IMR-90 (cell line): ENCODE measurements at regions not wholly inside any gene's neighbourhood (a gene's known extent, or its start where the extent isn't known, plus 50 kb on each side); places are given as distances from the start of the nearest gene placed in this dataset.

Experiments
- ATAC-seq: fragments of 200-7000 bp; cut with Tn5 transposase; 2 replicates; pipeline ENCODE4 v1.9.1; 2020; ENCODE audit warnings: low read depth, mild to moderate bottlenecking, moderate library complexity
- BruUV-seq: library from RNA; stranded (reverse); fragments of 400-500 nt; replicated peaks from 2 replicates; lab custom pipeline; 2021; lab: Mats Ljungman, UMichigan
- CTCF ChIA-PET: fragments of 300-600 bp; formaldehyde crosslinking; extraction: SDS; loops from one replicate; lab custom pipeline; 2021; ENCODE audit warnings: antibody characterized with exemption; lab: Yijun Ruan, JAX
- POLR2A ChIA-PET: fragments of 300-600 bp; sonication (Branson Sonifier 250); formaldehyde crosslinking; loops from one replicate; lab custom pipeline; 2022; ENCODE audit warnings: antibody characterized with exemption; ENCODE audit not compliant: unreplicated experiment; lab: Charles Lee
- DNase-seq: peaks from one replicate; pipeline ENCODE4 v3.0.0; 2013
- H2AFZ ChIP-seq: replicated peaks from 2 replicates; pipeline ENCODE3; 2013; ENCODE audit warnings: low read length, mild to moderate bottlenecking; ENCODE audit not compliant: poor library complexity
- H2AK5ac ChIP-seq: 2 replicates; pipeline ENCODE4 v1.6.1; 2013; ENCODE audit warnings: low read depth, low read length, inconsistent platforms
- H2AK9ac ChIP-seq: replicated peaks from 2 replicates; pipeline ENCODE3; 2013; ENCODE audit warnings: mild to moderate bottlenecking, low read depth, low read length, moderate library complexity; ENCODE audit not compliant: poor library complexity
- H2BK120ac ChIP-seq: 2 replicates; pipeline ENCODE4 v1.6.1; 2013; ENCODE audit warnings: low read depth, low read length, inconsistent platforms
- H2BK15ac ChIP-seq: 3 replicates; pipeline ENCODE4 v1.6.1; 2013; ENCODE audit warnings: low read depth, low read length, inconsistent platforms
- H2BK20ac ChIP-seq: 2 replicates; pipeline ENCODE4 v1.6.1; 2013; ENCODE audit warnings: low read depth, mild to moderate bottlenecking, inconsistent platforms, low read length, moderate library complexity
- H2BK5ac ChIP-seq: 2 replicates; pipeline ENCODE4 v1.6.1; 2013; ENCODE audit warnings: mild to moderate bottlenecking, low read depth, low read length, inconsistent platforms; ENCODE audit not compliant: poor library complexity, severe bottlenecking
- H3K14ac ChIP-seq: replicated peaks from 2 replicates; pipeline ENCODE4 v1.6.1; 2013; ENCODE audit warnings: low read depth, low read length, inconsistent platforms
- H3K18ac ChIP-seq: 2 replicates; pipeline ENCODE4 v1.6.1; 2013; ENCODE audit warnings: low read depth, low read length, control low read depth
- H3K23ac ChIP-seq: 2 replicates; pipeline ENCODE4 v1.6.1; 2013; ENCODE audit warnings: low read depth, low read length, inconsistent platforms
- H3K27ac ChIP-seq: 2 replicates; pipeline ENCODE4 v1.5.1; 2013; ENCODE audit warnings: mild to moderate bottlenecking, control low read depth, low read length; ENCODE audit not compliant: insufficient read depth
- H3K27me3 ChIP-seq: 2 replicates; pipeline ENCODE4 v1.6.1; 2013; ENCODE audit warnings: low read length; ENCODE audit not compliant: control insufficient read depth, insufficient read depth
- H3K36me3 ChIP-seq: 2 replicates; pipeline ENCODE4 v1.6.1; 2013; ENCODE audit warnings: low read length, mixed read lengths; ENCODE audit not compliant: control insufficient read depth, insufficient read depth
- H3K4ac ChIP-seq: 2 replicates; pipeline ENCODE4 v1.6.1; 2013; ENCODE audit warnings: low read depth, low read length, inconsistent platforms
- H3K4me1 ChIP-seq: 2 replicates; pipeline ENCODE4 v1.6.1; 2013; ENCODE audit warnings: low read length, mixed read lengths; ENCODE audit not compliant: control insufficient read depth, insufficient read depth
- H3K4me2 ChIP-seq: 2 replicates; pipeline ENCODE4 v1.6.1; 2013; ENCODE audit warnings: low read depth, mild to moderate bottlenecking, control low read depth, low read length, moderate library complexity
- H3K4me3 ChIP-seq: 2 replicates; pipeline ENCODE4 v1.5.1; 2013; ENCODE audit warnings: low read depth, mild to moderate bottlenecking, control low read depth, low read length, moderate library complexity; ENCODE audit not compliant: insufficient read depth
- H3K56ac ChIP-seq: 2 replicates; pipeline ENCODE4 v1.6.1; 2013; ENCODE audit warnings: low read length, inconsistent platforms; ENCODE audit not compliant: insufficient read depth; ENCODE audit errors: extremely low read depth
- H3K79me1 ChIP-seq, 2 experiments: 2 replicates each; pipeline ENCODE4 v1.6.1; 2013; ENCODE audit warnings: low read length in 2 of 2, inconsistent platforms in 1 of 2, low read depth in 1 of 2
- H3K9ac ChIP-seq: 2 replicates; pipeline ENCODE4 v1.6.1; 2013; ENCODE audit warnings: low read depth, low read length, control low read depth
- H3K9me1 ChIP-seq: 2 replicates; pipeline ENCODE4 v1.6.1; 2013; ENCODE audit warnings: low read length, inconsistent platforms; ENCODE audit not compliant: insufficient read depth
- H3K9me3 ChIP-seq: 2 replicates; pipeline ENCODE4 v1.6.1; 2013; ENCODE audit warnings: low read length; ENCODE audit not compliant: control insufficient read depth, insufficient read depth
- H4K20me1 ChIP-seq: 2 replicates; pipeline ENCODE4 v1.6.1; 2013; ENCODE audit warnings: low read length, inconsistent platforms; ENCODE audit not compliant: insufficient read depth
- H4K5ac ChIP-seq: 2 replicates; pipeline ENCODE4 v1.6.1; 2013; ENCODE audit warnings: mild to moderate bottlenecking, low read depth, low read length, control low read depth
- H4K8ac ChIP-seq, 2 experiments: 2 replicates each; pipeline ENCODE4 v1.6.1; 2013; ENCODE audit warnings: low read depth in 2 of 2, low read length in 2 of 2, control low read depth in 1 of 2, inconsistent platforms in 1 of 2
- H4K91ac ChIP-seq: 2 replicates; pipeline ENCODE4 v1.6.1; 2013; ENCODE audit warnings: low read depth, low read length, inconsistent platforms; ENCODE audit not compliant: insufficient read depth
- BHLHE40 ChIP-seq: fragments of 150-350 bp; IDR thresholded peaks from 2 replicates; pipeline ENCODE4 v1.6.1; 2016; ENCODE audit warnings: mild to moderate bottlenecking, low read depth, low read length
- CEBPB ChIP-seq: IDR thresholded peaks from 2 replicates; pipeline ENCODE4 v1.6.1; 2012; ENCODE audit warnings: low read depth, low read length, improper control_type of control experiment
- FOS ChIP-seq: fragments of 150-350 bp; IDR thresholded peaks from 2 replicates; pipeline ENCODE4 v1.6.1; 2016; ENCODE audit warnings: low read depth, low read length
- MAFK ChIP-seq: IDR thresholded peaks from 2 replicates; pipeline ENCODE4 v1.6.1; 2012; ENCODE audit warnings: low read depth, low read length, improper control_type of control experiment
- MAZ ChIP-seq: IDR thresholded peaks from 2 replicates; pipeline ENCODE4 v1.6.1; 2012; ENCODE audit warnings: low read depth, mild to moderate bottlenecking, low read length, improper control_type of control experiment, moderate library complexity, borderline replicate concordance
- NFE2L2 ChIP-seq: fragments of 150-350 bp; IDR thresholded peaks from 2 replicates; pipeline ENCODE4 v1.6.1; 2016; ENCODE audit warnings: low read depth, mild to moderate bottlenecking, low read length
- POLR2A ChIP-seq: IDR thresholded peaks from 2 replicates; pipeline ENCODE4 v1.6.1; 2012; ENCODE audit warnings: mild to moderate bottlenecking, low read depth, low read length
- RAD21 ChIP-seq: IDR thresholded peaks from 2 replicates; pipeline ENCODE4 v1.6.1; 2012; ENCODE audit warnings: low read length, improper control_type of control experiment
- RCOR1 ChIP-seq: IDR thresholded peaks from 2 replicates; pipeline ENCODE4 v1.6.1; 2012; ENCODE audit warnings: mild to moderate bottlenecking, low read length, improper control_type of control experiment; ENCODE audit not compliant: insufficient replicate concordance
- SMC3 ChIP-seq: fragments of 150-350 bp; IDR thresholded peaks from 2 replicates; pipeline ENCODE4 v1.6.1; 2016; ENCODE audit warnings: low read depth, mild to moderate bottlenecking, antibody characterized with exemption, low read length, moderate library complexity
- WGBS, 2 experiments: methylation state at CpG; one replicate each; pipeline versions ENCODE4 v1.1.5 to v1.1.7; 2013; ENCODE audit warnings: missing lambda C conversion rate in 2 of 2; ENCODE audit not compliant: insufficient read length in 1 of 2; ENCODE audit errors: extremely low coverage in 2 of 2; 5-methylcytosine and 5-hydroxymethylcytosine counted together
- dilution Hi-C: fragments of 300-500 bp; cut with HindIII; formaldehyde crosslinking; loops from one replicate; pipeline ENCODE4 v1.14.3; 2018; ENCODE audit warnings: low sequenced_read_pairs; ENCODE audit not compliant: unreplicated experiment
- in situ Hi-C: fragments of 300-500 bp; cut with MboI; formaldehyde crosslinking; loops from 3 replicates; pipeline ENCODE4 v1.14.3; 2019; ENCODE audit warnings: low sequenced_read_pairs, inconsistent platforms, mixed read lengths
- intact Hi-C: fragments of 100-400 bp; cut with micrococcal nuclease; formaldehyde crosslinking; loops from 2 replicates; pipeline ENCODE4 v1.10.0; 2022
- TF ChIP-seq, protein P1 (sequence below): fragments of 150-350 bp; IDR thresholded peaks from 2 replicates; pipeline ENCODE4 v1.6.1; 2016; ENCODE audit warnings: low read depth, mild to moderate bottlenecking, low read length, moderate library complexity, borderline replicate concordance

DNA sequence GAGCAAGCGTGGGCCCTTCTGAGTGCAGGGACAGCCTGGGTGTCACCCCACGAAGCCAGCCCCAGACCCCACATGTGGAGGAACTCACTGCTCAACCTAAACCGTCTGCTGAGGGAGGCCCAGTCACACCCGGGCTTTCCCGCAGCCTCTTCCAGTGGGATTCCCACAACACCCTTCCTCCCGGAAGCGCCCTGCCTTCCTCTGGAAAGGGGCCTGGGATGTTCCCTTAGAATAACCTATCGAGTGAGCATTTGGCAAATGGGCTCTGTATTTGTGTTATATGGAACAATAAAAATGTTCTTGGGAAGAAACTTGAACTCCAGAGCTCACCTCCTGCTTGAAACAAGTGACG lies 100.0 kb upstream of the DUSP22 start:
- Histone ChIP-seq H2AFZ (no peak overlapping the region), H3K4me3 (no peak overlapping the region), H3K9ac (no peak overlapping the region), H3K36me3 (no peaks in the 10 kb centered on the region), H3K9me3 (no peaks in the 10 kb centered on the region), H3K27ac (no peak overlapping the region), H2AK5ac (no peak overlapping the region), H4K20me1 (no peaks in the 10 kb centered on the region), H2BK20ac (no peak overlapping the region), H4K8ac (no peak overlapping the region), H2AK9ac (no peak overlapping the region), H2BK120ac (no peak overlapping the region), H3K9me1 (no peaks in the 10 kb centered on the region), H3K56ac (no peak overlapping the region), H3K79me1 (no peaks in the 10 kb centered on the region), H4K5ac (no peak overlapping the region), H3K4ac (no peak overlapping the region), H3K23ac (no peak overlapping the region; the same call in 1 of the 2 replicates), H3K4me2 (no peak overlapping the region), H2BK5ac (no peak overlapping the region), H3K27me3 (peaks cover 2% of the 10 kb centered on the region; the same call in 1 of the 2 replicates), H3K18ac (no peak overlapping the region), H4K91ac (no peak overlapping the region), H2BK15ac (no peak overlapping the region), H3K4me1 (no peaks in the 10 kb centered on the region), H3K14ac (no peak overlapping the region)
- dilution Hi-C loops = no loop called here
- no TSS peak for BruUV-seq
- DNase-seq (no peak), ATAC-seq (no peak)
- TF ChIP-seq CEBPB = no peak
- no peak for TF ChIP-seq POLR2A
- no peak for TF ChIP-seq MAFK
- no peak for TF ChIP-seq RCOR1
- TF ChIP-seq, protein P1, sequence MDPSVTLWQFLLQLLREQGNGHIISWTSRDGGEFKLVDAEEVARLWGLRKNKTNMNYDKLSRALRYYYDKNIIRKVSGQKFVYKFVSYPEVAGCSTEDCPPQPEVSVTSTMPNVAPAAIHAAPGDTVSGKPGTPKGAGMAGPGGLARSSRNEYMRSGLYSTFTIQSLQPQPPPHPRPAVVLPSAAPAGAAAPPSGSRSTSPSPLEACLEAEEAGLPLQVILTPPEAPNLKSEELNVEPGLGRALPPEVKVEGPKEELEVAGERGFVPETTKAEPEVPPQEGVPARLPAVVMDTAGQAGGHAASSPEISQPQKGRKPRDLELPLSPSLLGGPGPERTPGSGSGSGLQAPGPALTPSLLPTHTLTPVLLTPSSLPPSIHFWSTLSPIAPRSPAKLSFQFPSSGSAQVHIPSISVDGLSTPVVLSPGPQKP = no peak
- no peak for TF ChIP-seq NFE2L2
- no peak for TF ChIP-seq BHLHE40
- no peak for TF ChIP-seq SMC3
- TF ChIP-seq FOS = no peak
- TF ChIP-seq MAZ = no peak
- TF ChIP-seq RAD21 = no peak
- CTCF ChIA-PET = interaction anchor here (0.6 kb wide), 2 partner anchors 407 to 1255 kb away, joined by 3 to 5 read pairs; no protein-coding TSS in a partner anchor
- WGBS, 2 experiments = 68% methylated on average over 2 of the region's 9 CpGs; no CpG with 5 or more reads in 1 of the 2 experiments
- POLR2A ChIA-PET = no interaction called here
- intact Hi-C loops = no loop called here
- in situ Hi-C loops = no loop called here
